ENCODE measurements at regions not wholly inside any gene's neighbourhood (a gene's known extent, or its start where the extent isn't known, plus 50 kb on each side); places are given as distances from the start of the nearest gene placed in this dataset.

- no peak for TF ChIP-seq CTCF (IDR thresholded peaks at IDR 0.05)
- Mint-ChIP-seq H3K4me1 (no peaks in the 10 kb centered on the region), H3K27me3 (ENCODE audit: low read depth in 3 of 3) (no peaks in the 10 kb centered on the region), H3K9me3 (peaks cover 0 to 18% (median 10%) of the 10 kb centered on the region in 7 donors), H3K4me3 (no peak overlapping the region), H3K36me3 (no peaks in the 10 kb centered on the region), H3K27ac (no peak overlapping the region)
- no peaks in the 10 kb centered on the region for H4K20me1 ChIP-seq (ENCODE audit: insufficient read depth, low read length)
- no peak overlapping the region for H3K27ac ChIP-seq (ENCODE audit: low read depth in 1 of 2, low read length in 2 of 2)
- H3K9me3 ChIP-seq (replicated peaks in 1 of 2; ENCODE audit: control insufficient read depth in 1 of 2, insufficient read depth in 1 of 2, low read length in 2 of 2), result peaks cover 8 to 19% of the 10 kb centered on the region in 2 donors
- no peaks in the 10 kb centered on the region for H3K4me1 ChIP-seq (ENCODE audit: control insufficient read depth in 1 of 2, insufficient read depth in 2 of 2, low read length in 2 of 2)
- intact Hi-C loops (cut with micrococcal nuclease), result no loop called here
- no peak overlapping the region for H3K9ac ChIP-seq (ENCODE audit: insufficient read depth, low read length, poor library complexity, severe bottlenecking)
- no peak for DNase-seq
- H3K4me3 ChIP-seq (replicated peaks in 1 of 3; ENCODE audit: low read depth in 2 of 3, low read length in 3 of 3), result no peak overlapping the region
- H3K27me3 ChIP-seq (ENCODE audit: control insufficient read depth in 2 of 2, insufficient read depth in 2 of 2, low read length in 2 of 2), result no peaks in the 10 kb centered on the region
- H3K4me2 ChIP-seq (replicated peaks; ENCODE audit: extremely low read depth, low read length, poor library complexity, severe bottlenecking), result no peak overlapping the region
- no peaks in the 10 kb centered on the region for H3K79me2 ChIP-seq (ENCODE audit: insufficient read depth, low read length)
- no peaks in the 10 kb centered on the region for H3K36me3 ChIP-seq (replicated peaks in 1 of 2; ENCODE audit: control insufficient read depth in 1 of 2, insufficient read depth in 2 of 2, low read length in 2 of 2)
- no peak overlapping the region for H2AFZ ChIP-seq (ENCODE audit: insufficient read depth, low read depth, low read length, poor library complexity, severe bottlenecking)
Observed at GRCh38 chr11:98143661-98144060, 877.1 kb upstream of the CNTN5 start.

- no peak for TF ChIP-seq CTCF (IDR thresholded peaks at IDR 0.05)
Observed at GRCh38 chr11:98153752-98154151, 867.0 kb upstream of the CNTN5 start.

More at GRCh38 chr11:98153752-98154151, 867.0 kb upstream of the CNTN5 start:
- no peak overlapping the region for H3K27ac ChIP-seq (ENCODE audit: low read depth in 1 of 2, low read length in 2 of 2)
- Mint-ChIP-seq H3K4me1 (no peaks in the 10 kb centered on the region), H3K27me3 (ENCODE audit: low read depth in 3 of 3) (no peaks in the 10 kb centered on the region), H3K27ac (no peak overlapping the region), H3K36me3 (no peaks in the 10 kb centered on the region), H3K4me3 (no peak overlapping the region), H3K9me3 (peaks cover 3 to 18% (median 6%) of the 10 kb centered on the region in 7 donors)
- WGBS (ENCODE audit: insufficient coverage), result 100% methylated on average over 1 of the region's 2 CpGs
- H3K9me3 ChIP-seq (replicated peaks in 1 of 2; ENCODE audit: control insufficient read depth in 1 of 2, insufficient read depth in 1 of 2, low read length in 2 of 2), result peaks cover 7 to 16% of the 10 kb centered on the region in 2 donors
- no peak overlapping the region for H3K4me3 ChIP-seq (replicated peaks in 1 of 3; ENCODE audit: low read depth in 2 of 3, low read length in 3 of 3)
- H2AFZ ChIP-seq (ENCODE audit: insufficient read depth, low read depth, low read length, poor library complexity, severe bottlenecking), result no peak overlapping the region
- H3K4me1 ChIP-seq (ENCODE audit: control insufficient read depth in 1 of 2, insufficient read depth in 2 of 2, low read length in 2 of 2), result no peaks in the 10 kb centered on the region
- H3K36me3 ChIP-seq (replicated peaks in 1 of 2; ENCODE audit: control insufficient read depth in 1 of 2, insufficient read depth in 2 of 2, low read length in 2 of 2), result no peaks in the 10 kb centered on the region
- no peak overlapping the region for H3K4me2 ChIP-seq (replicated peaks; ENCODE audit: extremely low read depth, low read length, poor library complexity, severe bottlenecking)
- H4K20me1 ChIP-seq (ENCODE audit: insufficient read depth, low read length), result no peaks in the 10 kb centered on the region
- H3K27me3 ChIP-seq (ENCODE audit: control insufficient read depth in 2 of 2, insufficient read depth in 2 of 2, low read length in 2 of 2), result no peaks in the 10 kb centered on the region
- intact Hi-C loops (cut with micrococcal nuclease), result no loop called here
- H3K79me2 ChIP-seq (ENCODE audit: insufficient read depth, low read length), result no peaks in the 10 kb centered on the region
- no peak for DNase-seq
- no peak overlapping the region for H3K9ac ChIP-seq (ENCODE audit: insufficient read depth, low read length, poor library complexity, severe bottlenecking)

All from CD14-positive monocyte (primary cell).